SK-N-SH treated with all-trans-retinoic acid at 6 μM for 48 hours (cell line): ENCODE measurements at regions not wholly inside any gene's neighbourhood (a gene's known extent, or its start where the extent isn't known, plus 50 kb on each side); places are given as distances from the start of the nearest gene placed in this dataset.
"Not testable (repeated sequence)": the region's sequence is repeated elsewhere in the genome, so short reads cannot be mapped to it uniquely, and the experiment has no call there.

Experiments used
- ATAC-seq: fragments of 200-7000 bp; cut with Tn5 transposase; 3 replicates; pipeline ENCODE4 v1.9.1; 2020; ENCODE audit warnings: mild to moderate bottlenecking, moderate library complexity
- CSDC2 ChIP-seq: fragments of 250-450 bp; sonication (Bioruptor Pico); IDR thresholded peaks from 2 replicates; pipeline ENCODE4 v1.5.0; 2020; ENCODE audit warnings: mild to moderate bottlenecking, moderate library complexity
- CSRNP3 ChIP-seq: fragments of 250-450 bp; sonication (Bioruptor Pico); IDR thresholded peaks from 2 replicates; pipeline ENCODE4 v1.5.1; 2021; ENCODE audit warnings: mild to moderate bottlenecking, moderate library complexity
- ESRRG ChIP-seq: fragments of 250-450 bp; sonication (Bioruptor Pico); IDR thresholded peaks from 2 replicates; pipeline ENCODE4 v1.6.1; 2021; ENCODE audit warnings: mild to moderate bottlenecking
- GLIS3 ChIP-seq: fragments of 250-450 bp; sonication (Bioruptor Pico); IDR thresholded peaks from 2 replicates; pipeline ENCODE4 v1.5.0; 2020; ENCODE audit warnings: mild to moderate bottlenecking, moderate library complexity
- ISL1 ChIP-seq: fragments of 250-450 bp; sonication (Bioruptor Pico); IDR thresholded peaks from 2 replicates; pipeline ENCODE4 v2.1.2; 2022; ENCODE audit warnings: mild to moderate bottlenecking, moderate library complexity
- OSR1 ChIP-seq: fragments of 250-450 bp; sonication (Bioruptor Pico); IDR thresholded peaks from 2 replicates; pipeline ENCODE4 v1.8.0; 2022; ENCODE audit warnings: moderate library complexity, mild to moderate bottlenecking, inconsistent platforms
- RARB ChIP-seq: fragments of 250-450 bp; sonication (Bioruptor Pico); IDR thresholded peaks from 2 replicates; pipeline ENCODE4 v1.8.0; 2021; ENCODE audit warnings: mild to moderate bottlenecking, moderate library complexity
- SNAI2 ChIP-seq: fragments of 250-450 bp; sonication (Bioruptor Pico); IDR thresholded peaks from 2 replicates; pipeline ENCODE4 v1.5.0; 2020; ENCODE audit warnings: mild to moderate bottlenecking, moderate library complexity
- TOX ChIP-seq: fragments of 250-450 bp; sonication (Bioruptor Pico); IDR thresholded peaks from 2 replicates; pipeline ENCODE4 v1.8.0; 2021; ENCODE audit warnings: mild to moderate bottlenecking, moderate library complexity, borderline replicate concordance
- TSHZ2 ChIP-seq: fragments of 250-450 bp; sonication (Bioruptor Pico); IDR thresholded peaks from 2 replicates; pipeline ENCODE4 v1.5.0; 2020; ENCODE audit warnings: mild to moderate bottlenecking, moderate library complexity
- ZFP3 ChIP-seq: fragments of 250-450 bp; sonication (Bioruptor Pico); IDR thresholded peaks from 2 replicates; pipeline ENCODE4 v1.5.0; 2020; ENCODE audit warnings: mild to moderate bottlenecking, moderate library complexity
- ZFP30 ChIP-seq: fragments of 450-650 bp; formaldehyde crosslinking; IDR thresholded peaks from 2 replicates; pipeline ENCODE4 v1.5.0; 2022; ENCODE audit warnings: mild to moderate bottlenecking, moderate library complexity
- ZNF565 ChIP-seq: fragments of 450-650 bp; formaldehyde crosslinking; conservative IDR thresholded peaks from 2 replicates; pipeline ENCODE4 v1.5.0; 2020; ENCODE audit warnings: low read depth, mild to moderate bottlenecking, moderate library complexity
- TF ChIP-seq, protein P1 (sequence below): fragments of 250-450 bp; sonication (Bioruptor Pico); IDR thresholded peaks from 2 replicates; pipeline ENCODE4 v1.8.0; 2021; ENCODE audit warnings: low read depth, mild to moderate bottlenecking, moderate library complexity, borderline replicate concordance
- TF ChIP-seq, protein P2 (sequence below): fragments of 250-450 bp; sonication (Bioruptor Pico); IDR thresholded peaks from 2 replicates; pipeline ENCODE4 v1.5.1; 2020; ENCODE audit warnings: low read depth, mild to moderate bottlenecking, moderate library complexity

DNA sequence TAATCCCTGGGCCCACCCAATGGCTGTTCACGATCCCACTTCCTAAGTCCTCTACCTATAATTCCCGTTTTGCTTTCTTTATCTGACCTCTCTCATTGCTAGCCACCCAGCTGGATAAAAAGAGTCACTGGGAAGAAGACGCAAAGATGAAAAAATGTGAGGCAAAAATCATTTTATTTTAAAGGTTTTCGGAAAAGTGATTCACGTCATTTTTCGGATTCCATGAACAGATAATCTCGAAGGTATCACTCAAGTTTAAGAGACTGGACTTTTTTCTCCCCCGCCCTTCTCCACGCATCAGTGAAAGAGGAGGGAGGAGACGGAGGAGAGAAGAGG lies 266.6 kb downstream of the CGGBP1 start:
- no peak for TF ChIP-seq TOX (CRISPR knock-in tag)
- no peak for TF ChIP-seq TSHZ2 (CRISPR knock-in tag)
- TF ChIP-seq RARB (CRISPR knock-in tag) = no peak
- no peak for TF ChIP-seq ZNF565 (CRISPR knock-in tag)
- no peak for TF ChIP-seq ISL1
- TF ChIP-seq, protein P1, sequence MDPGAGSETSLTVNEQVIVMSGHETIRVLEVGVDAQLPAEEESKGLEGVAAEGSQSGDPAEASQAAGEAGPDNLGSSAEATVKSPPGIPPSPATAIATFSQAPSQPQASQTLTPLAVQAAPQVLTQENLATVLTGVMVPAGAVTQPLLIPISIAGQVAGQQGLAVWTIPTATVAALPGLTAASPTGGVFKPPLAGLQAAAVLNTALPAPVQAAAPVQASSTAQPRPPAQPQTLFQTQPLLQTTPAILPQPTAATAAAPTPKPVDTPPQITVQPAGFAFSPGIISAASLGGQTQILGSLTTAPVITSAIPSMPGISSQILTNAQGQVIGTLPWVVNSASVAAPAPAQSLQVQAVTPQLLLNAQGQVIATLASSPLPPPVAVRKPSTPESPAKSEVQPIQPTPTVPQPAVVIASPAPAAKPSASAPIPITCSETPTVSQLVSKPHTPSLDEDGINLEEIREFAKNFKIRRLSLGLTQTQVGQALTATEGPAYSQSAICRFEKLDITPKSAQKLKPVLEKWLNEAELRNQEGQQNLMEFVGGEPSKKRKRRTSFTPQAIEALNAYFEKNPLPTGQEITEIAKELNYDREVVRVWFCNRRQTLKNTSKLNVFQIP (CRISPR knock-in tag) = no peak
- no peak for TF ChIP-seq SNAI2
- no peak for TF ChIP-seq OSR1
- no peak for TF ChIP-seq ZFP30 (CRISPR knock-in tag)
- TF ChIP-seq ESRRG (CRISPR knock-in tag) = no peak
- no peak for TF ChIP-seq GLIS3 (CRISPR knock-in tag)
- no peak for ATAC-seq

- no peak for ATAC-seq
These were observed 267.4 kb downstream of the CGGBP1 start for GRCh38 chr3:87791248-87792027.

GRCh38 chr3:87789049-87789448 lies 269.8 kb downstream of the CGGBP1 start:
- ATAC-seq = not testable (repeated sequence)

More at GRCh38 chr3:87791248-87792027, 267.4 kb downstream of the CGGBP1 start:
- TF ChIP-seq ISL1 (no peak), ZFP30 (CRISPR knock-in tag) (no peak), ZNF565 (CRISPR knock-in tag) (no peak), ESRRG (CRISPR knock-in tag) (no peak)

- no peak for ATAC-seq
- TF ChIP-seq ZFP30 (CRISPR knock-in tag) (no peak), OSR1 (no peak)
These were observed 270.3 kb downstream of the CGGBP1 start for GRCh38 chr3:87788516-87788915.

DNA sequence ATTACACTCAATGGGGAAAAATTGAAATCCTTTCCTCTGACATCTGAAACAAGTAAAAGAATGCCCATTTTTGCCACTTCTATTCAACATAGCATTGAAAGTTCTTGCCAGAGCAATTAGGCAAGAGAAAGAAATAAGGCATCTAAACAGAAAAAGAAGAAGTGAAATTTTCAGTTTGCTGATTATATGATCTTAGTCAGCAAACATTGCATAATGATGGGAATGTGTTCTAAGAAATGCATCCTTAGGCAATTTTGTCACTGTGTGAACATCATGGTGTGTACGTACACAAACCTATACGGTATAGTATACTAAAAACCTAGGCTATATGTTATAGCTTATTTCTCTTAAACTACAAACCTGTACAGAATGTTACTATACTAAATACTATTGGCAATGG lies 278.0 kb downstream of the CGGBP1 start:
- TF ChIP-seq SNAI2 = no peak
- no peak for TF ChIP-seq CSRNP3 (CRISPR knock-in tag)
- no peak for TF ChIP-seq ZFP30 (CRISPR knock-in tag)
- TF ChIP-seq CSDC2 (CRISPR knock-in tag) = no peak
- TF ChIP-seq, protein P2, sequence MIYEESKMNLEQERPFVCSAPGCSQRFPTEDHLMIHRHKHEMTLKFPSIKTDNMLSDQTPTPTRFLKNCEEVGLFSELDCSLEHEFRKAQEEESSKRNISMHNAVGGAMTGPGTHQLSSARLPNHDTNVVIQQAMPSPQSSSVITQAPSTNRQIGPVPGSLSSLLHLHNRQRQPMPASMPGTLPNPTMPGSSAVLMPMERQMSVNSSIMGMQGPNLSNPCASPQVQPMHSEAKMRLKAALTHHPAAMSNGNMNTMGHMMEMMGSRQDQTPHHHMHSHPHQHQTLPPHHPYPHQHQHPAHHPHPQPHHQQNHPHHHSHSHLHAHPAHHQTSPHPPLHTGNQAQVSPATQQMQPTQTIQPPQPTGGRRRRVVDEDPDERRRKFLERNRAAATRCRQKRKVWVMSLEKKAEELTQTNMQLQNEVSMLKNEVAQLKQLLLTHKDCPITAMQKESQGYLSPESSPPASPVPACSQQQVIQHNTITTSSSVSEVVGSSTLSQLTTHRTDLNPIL (CRISPR knock-in tag) = no peak
- TF ChIP-seq, protein P1 (CRISPR knock-in tag) = no peak
- no peak for TF ChIP-seq ZFP3 (CRISPR knock-in tag)
- ATAC-seq = no peak
